NCI-H82 (cell line): ENCODE measurements at regions not wholly inside any gene's neighbourhood (a gene's known extent, or its start where the extent isn't known, plus 50 kb on each side); places are given as distances from the start of the nearest gene placed in this dataset.
"Not testable (repeated sequence)": the region's sequence is repeated elsewhere in the genome, so short reads cannot be mapped to it uniquely, and the experiment has no call there.

ENCODE experiments used
- DNase-seq: peaks from one replicate; lab custom pipeline; 2025; lab: John Stamatoyannopoulos, UW

- DNase-seq: no peak
Measured at GRCh38 chr5:101036778-101037177, 133.7 kb upstream of the ST8SIA4 start.

- DNase-seq: no peak
Measured at GRCh38 chr5:101035425-101035824, 132.3 kb upstream of the ST8SIA4 start.

GRCh38 chr5:101024299-101024698 lies 121.2 kb upstream of the ST8SIA4 start:
- peak; percentile 44 for DNase-seq

DNA sequence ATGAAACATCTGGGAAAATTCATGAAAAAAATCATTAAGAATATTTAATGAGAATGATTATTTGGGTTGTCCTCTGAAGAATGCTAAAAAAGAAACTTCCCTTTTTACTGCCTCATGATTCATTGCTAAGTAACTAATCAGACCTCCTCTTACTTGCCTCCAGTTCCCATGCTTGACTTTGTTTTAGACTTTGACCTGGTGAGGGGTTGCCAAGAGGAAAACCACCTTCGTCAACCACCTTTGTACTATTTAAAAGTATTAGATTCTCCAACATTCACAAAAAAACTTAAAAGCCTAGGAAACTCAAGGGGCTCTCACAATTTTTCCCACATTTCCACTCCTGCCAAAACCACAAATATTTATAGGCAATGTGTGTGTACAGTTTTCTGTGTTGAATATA lies 115.2 kb upstream of the ST8SIA4 start:
- DNase-seq: no peak

DNA sequence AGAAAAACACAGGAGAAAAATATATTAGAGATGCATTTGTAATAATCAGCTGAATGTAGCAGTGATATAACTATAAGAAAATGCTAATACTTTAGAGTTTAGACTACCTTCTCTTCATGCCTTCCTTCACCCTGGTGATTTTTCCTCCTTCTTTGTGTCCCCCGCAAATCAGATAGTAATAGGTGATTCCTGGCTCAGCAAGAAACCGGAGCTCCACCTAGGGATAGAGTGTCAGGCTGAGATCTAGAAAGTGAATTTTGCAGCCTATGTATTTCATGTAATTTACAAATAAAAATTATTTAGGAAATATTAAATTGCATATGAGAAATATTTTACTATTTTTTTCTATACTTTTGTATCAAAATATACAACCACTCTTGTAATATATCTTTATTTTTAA lies 109.8 kb upstream of the ST8SIA4 start:
- DNase-seq: no peak

GRCh38 chr5:101009758-101010519 lies 106.9 kb upstream of the ST8SIA4 start:
- no peak for DNase-seq

DNA sequence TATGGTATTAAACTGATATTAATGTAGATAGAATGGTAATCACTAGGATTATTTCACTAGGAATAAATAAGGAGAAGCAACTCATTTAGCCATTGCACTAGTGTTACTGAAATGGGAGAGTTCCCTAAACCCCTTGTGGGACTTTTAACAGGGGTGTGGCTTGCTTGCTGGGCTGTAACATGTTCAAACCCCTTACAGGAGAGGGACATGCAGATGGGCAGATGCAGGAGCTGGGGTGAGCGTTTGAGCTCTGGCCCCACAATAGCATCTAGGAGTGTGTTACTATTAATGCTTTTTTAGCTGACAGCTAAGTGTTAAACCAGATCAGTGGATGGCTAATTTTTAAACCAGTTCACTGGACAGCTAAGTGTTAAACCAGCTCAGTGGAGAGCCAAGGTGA lies 89.3 kb upstream of the ST8SIA4 start:
- DNase-seq: no peak

DNA sequence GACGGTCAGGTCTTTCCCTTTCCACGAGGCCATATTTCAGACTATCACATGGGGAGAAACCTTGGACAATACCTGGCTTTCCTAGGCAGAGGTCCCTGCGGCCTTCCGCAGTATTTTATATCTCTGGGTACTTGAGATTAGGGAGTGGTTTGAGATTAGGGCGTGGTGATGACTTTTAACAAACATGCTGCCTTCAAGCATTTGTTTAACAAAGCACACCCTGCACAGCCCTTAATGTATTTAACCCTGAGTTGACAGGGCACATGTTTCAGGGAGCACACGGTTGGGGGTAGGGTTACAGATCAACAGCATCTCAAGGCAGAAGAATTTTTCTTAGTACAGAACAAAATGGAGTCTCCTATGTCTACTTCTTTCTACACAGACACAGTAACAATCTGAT lies 80.5 kb upstream of the ST8SIA4 start:
- DNase-seq: not testable (repeated sequence)

DNA sequence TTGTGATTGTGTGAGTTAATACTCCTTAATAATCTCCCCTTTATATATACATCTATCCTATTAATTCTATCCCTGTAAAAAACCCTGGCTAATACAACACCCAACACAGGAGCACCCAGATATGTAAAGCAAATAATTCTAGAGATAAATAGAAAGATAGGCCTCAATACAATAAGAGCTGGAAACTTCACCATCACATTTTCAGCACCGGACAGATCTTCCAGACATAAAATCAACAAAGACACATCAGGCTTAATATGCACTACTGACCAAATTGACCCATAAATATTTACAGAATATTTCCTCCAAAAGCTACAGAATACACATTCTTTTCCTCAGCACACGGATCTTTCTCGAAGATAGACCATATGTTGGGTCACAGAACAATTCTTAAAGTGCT lies 71.0 kb upstream of the ST8SIA4 start:
- no peak for DNase-seq

DNA sequence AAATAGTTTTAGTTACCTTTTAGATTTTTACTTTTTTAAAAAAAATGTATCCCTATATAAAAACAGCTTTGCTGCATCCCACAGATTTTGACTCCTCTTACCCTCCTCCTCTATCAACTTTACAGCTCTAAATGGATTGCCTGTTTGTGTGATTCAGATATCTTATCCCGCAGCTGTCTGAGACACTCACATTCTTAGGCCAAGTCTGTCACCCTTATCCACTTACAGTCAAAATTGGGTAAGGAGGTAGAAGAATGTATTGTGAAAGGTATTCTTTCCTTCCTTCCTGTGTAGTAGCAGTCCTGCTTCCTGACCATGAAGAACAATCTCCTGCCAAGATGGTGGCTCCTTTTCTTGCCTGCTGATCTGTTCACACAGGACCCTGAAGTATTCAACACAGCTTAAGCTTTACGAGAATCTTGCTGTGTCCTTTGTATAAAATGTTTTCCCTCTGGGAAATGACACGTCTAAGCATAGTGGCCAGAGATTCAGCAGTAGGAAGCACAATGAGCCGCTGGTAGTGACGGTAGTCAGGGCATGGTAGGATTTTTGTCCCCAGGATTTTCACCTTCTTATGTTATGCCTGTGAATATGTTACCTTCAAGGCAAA lies 67.7 kb upstream of the ST8SIA4 start:
- DNase-seq: peak; percentile 41

DNA sequence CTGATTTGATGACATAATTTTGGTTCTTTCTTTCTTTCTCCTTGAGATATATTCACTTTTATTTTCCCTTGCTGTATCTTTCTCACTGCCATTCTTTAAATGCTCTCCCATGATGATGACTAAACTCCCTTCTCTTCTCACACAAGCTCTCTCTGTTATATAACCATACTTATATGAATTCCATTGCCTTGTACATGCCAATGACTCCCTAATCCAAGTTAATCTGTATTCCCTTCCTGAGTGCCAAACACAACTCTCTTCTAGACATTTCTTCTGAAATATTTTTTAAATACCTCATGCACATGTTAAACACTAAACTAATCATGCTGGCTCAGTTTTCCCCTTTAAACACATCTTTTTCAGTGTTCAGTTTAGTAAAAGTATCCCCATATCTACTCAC lies 62.2 kb upstream of the ST8SIA4 start:
- DNase-seq: no peak
